AG08396 (cell line): ENCODE measurements at regions not wholly inside any gene's neighbourhood (a gene's known extent, or its start where the extent isn't known, plus 50 kb on each side); places are given as distances from the start of the nearest gene placed in this dataset.
"Not testable (repeated sequence)": the region's sequence is repeated elsewhere in the genome, so short reads cannot be mapped to it uniquely, and the experiment has no call there.

Experiments
- DNase-seq: peaks from one replicate; pipeline ENCODE4 v3.0.0; 2012; ENCODE audit warnings: low spot score, mixed read lengths

DNA sequence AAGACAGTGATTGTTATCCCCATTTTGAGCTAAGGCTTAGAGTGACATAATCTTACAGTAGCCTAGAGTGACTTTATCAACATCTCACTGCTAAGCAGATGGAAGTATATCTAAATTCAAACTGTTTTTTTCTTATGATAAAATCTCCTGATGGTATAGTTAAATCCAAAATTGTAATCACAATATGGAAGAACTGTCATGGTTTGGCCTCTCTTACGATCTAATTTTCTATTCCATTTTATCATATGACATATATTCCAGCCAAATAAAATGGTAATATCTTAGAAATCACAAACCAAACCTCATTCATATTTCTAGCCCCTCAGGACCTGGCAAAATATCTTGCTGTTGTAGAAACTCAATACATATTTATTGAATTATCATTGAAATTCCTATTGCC is 864.7 kb downstream of the SLC6A15 start:
- no peak for DNase-seq

DNA sequence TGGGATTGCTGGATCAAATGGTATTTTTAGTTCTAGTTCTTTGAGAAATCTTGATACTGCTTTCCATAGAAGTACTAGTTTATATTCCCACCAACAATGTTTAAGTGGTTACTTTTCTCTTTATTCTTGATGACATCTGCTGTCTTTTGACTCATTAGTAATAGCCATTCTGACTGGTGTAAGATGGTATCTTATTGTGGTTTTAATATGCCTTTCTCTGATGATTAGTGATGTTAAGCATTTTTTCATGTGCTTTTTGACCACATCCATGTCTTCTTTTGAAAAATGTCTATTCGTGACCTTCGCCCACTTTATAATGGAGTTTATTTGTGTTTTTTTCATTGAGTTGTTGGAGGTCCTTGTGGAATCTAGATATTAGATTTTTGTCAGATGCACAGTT is 865.7 kb downstream of the SLC6A15 start:
- DNase-seq, result no peak

DNA sequence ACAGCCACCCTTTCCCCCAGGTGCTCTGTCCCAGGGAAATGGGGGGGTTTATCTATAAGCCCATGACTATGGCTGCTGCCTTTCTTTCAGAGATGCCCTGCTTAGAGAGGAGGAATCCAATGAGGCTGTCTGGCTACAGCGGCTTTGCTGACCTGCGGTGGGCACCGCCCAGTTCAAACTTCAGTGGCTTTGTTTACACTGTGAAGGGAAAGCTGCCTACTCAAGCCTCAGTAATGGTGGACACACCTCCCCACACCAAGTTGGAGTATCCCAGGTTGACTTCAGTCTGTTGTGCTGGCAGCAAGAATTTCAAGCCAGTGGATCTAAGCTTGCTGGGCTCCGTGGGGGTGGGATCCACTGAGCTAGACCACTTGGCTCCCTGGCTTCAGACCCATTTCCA is 869.2 kb downstream of the SLC6A15 start:
- no peak for DNase-seq

DNA sequence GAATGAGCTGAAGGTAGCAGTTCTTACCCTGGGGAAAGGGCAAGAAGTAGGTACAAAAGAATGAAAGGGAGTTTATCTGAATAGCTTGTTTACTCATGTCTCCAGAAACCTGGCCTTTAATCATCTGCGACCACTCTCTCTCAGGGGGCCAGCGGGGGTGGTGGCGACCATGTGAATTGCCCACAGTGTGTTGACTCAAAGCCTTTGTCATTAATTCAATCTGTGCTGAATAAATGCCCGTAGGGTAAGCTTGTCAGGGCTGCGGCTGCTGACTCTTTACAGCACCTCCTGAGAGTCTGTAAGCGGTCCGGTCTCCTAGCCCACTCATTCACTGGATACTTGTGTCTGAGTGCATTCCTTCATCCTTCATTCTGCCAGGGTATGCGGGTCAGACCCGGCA is 874.4 kb downstream of the SLC6A15 start:
- DNase-seq, result no peak

DNA sequence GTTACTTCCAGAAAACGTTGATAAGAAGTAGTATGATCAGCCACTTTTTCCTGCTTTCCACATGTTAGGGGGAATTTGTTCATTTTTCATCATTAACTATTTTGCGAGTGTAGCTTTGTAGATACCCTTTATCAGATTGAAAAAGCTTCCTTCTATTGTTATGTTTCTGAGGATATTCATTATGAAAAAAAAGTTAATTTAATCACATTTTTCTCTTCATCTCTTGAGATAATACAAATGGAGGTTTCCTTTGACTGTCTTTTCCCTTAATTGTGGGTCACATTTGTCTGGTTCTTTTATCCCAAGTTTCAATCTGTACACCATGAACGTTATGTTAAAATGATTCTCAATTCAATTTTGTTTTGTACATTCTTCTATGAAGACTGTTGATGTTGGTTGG is 875.7 kb downstream of the SLC6A15 start:
- DNase-seq, result no peak

DNA sequence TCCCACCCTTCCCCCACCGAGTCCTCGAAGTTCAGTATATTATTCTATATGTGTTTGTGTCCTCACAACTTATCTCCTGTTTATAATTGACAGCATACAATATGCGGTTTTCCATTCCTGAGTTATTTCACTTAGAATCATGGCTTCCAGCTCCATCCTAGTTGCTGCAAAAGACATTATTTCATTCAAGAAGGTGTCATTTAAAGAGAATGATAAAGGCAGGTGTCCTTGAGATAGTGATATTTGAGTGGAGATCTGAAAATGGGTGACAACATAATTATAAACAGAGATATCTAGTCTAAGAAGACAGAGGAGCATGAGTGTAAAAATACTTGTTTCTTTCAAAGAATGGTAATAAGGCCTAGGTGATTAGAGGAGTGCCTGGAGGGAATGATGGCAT is 876.8 kb downstream of the SLC6A15 start:
- no peak for DNase-seq

DNA sequence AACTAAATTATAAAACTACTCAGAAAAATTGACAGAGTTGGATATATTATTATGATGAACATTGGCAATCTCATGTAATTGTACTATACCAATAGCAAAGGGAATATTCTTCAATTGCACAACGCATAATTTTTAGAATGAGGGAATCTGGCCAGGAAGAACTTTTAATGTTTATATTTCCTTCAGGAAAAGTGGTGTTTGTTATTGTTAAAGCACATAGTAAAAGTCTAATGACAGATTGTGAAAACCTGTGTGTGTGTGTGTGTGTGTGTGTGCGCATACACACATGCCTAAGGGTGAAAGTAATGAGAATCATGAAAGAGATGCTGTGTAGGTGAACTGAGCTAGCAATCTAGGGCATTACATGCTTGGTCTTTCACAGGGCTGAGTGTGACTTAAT is 877.7 kb downstream of the SLC6A15 start:
- DNase-seq, result no peak

DNA sequence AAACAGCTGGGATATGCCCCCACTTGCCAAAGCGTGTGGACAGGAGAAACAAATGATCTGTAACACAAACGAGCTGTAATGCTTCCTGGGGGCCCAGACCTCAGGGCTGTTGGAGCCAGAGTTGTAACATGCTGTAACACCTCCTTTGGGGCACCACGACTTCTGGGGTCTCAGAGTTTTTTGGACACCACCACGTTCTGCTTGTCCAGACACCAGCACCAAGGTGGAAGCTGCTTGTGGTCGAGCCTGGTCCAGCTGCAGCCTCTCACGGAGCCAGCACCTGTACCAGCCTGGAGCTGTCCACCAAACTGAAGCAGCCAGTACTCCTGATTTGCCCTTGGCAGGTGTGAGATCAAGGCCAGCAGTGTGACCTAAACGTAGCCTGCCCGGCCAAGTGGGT is 879.4 kb downstream of the SLC6A15 start:
- DNase-seq, result no peak

DNA sequence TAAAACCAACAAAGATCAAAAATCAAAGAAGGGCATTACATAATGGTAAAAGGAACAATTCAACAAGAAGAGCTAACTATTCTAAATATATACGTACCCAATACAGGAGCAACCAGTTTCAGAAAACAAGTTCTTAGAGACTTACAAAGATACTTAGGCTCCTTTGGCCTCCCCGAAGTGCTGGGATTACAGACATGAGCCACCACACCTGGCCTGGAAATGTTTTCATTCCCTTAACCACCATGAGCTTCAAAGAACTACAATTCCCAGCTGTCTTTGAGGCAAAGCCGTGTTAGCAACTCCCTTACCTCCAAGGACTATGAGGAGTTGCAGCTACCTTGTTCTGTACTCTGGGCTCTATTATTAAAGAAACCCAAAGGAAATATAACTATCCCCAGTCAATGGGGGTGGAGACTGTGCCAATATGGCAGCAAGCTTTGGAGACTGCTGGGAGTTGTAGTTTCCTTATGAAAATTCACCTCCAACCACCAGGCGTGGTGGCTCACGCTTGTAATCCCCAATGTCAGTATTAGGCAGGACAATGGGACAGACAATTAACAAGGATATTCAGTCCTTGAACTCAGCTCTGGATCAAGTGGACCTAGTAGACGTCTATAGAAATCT is 893.9 kb downstream of the SLC6A15 start:
- DNase-seq, result not testable (repeated sequence)

DNA sequence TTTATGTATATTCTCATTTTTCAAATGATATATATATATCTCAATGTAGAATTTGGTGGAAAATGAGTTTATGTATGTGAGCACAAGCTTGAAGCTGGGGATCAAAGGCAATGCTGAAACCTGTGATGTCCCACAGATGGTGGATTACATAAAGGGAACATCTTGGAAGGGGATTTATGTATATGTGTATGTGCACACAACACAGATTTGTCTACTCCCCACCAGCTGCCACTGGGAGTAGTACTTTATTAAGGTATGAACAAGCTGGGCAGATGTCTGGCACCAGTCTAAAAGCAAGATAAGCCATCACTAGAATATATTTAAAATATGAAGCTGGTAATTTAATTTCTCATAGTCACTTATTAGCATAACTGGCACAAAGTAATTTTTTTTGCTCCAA is 895.6 kb downstream of the SLC6A15 start:
- DNase-seq, result no peak

DNA sequence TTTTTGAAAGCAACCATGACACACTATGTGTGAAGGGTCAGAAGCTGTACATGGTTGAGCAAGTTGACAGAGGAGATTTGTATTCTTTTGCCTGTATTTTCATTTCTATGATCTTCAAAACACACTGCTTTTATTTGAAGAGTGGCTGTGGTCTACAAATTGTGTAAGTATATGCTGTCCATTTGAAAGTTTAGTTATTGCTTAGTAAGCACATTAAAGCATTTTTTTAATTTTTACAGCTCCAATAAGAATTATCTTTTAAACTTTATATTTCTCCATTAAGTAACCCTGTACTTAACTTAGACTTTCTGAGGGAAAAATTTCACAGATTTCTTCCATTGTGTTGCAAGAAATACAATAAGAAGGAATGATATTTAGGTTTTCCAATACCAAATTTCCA is 915.2 kb downstream of the SLC6A15 start:
- no peak for DNase-seq

DNA sequence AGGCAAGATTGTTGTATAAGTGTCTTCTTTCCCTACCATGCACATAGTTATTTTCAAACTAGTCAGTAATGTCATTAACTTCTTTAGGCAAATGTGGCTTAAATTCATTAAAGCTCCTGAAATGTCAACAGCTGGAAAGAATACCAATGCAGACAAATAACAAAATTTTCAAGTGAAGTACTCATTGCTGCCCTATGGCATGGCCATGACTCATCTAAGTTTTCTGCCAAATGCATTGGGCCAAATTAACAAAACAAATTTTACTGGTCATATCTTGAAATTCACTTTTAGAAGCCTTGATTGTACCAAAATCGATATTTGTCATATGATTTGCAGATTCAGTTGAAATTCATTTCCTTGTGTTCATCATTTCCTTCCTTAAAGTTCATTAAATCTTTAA is 915.9 kb downstream of the SLC6A15 start:
- DNase-seq, result no peak

DNA sequence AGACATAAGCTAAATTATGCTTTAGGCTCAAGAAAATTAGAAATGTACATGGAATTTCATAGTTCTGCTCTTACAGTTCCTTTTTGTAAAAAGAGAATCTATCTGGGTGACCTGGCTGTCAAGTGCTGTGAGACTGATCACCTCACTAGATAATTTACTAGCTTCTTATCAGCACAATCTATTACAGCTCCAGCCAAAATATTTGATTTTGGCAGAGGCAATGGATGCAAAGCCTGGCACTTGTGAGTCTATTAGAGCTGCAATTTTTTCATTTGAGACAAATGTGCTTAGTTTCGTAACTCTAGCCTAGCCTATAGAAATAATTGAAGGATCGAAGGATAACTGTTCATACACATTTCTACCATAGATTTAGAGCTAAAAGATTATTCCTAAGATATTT is 927.5 kb downstream of the SLC6A15 start:
- no peak for DNase-seq

DNA sequence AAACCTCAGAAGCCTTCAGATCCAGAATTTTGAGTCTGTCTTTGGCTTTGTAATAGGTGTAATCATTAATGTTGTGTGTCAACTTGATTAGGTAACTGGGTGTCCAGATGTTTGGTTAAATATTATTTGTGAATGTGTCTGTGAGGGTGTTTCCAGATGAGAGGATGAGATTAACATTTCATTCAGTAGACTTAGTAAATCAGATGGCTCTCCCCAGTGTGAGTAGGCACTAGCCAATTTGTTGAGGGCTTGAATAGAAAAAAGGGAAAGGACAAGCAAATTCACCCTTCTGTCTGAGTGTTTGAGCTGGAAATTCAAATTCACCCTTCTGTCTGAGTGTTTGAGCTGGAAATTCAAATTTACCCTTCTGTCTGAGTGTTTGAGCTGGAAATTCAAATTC is 932.2 kb downstream of the SLC6A15 start:
- DNase-seq, result no peak

DNA sequence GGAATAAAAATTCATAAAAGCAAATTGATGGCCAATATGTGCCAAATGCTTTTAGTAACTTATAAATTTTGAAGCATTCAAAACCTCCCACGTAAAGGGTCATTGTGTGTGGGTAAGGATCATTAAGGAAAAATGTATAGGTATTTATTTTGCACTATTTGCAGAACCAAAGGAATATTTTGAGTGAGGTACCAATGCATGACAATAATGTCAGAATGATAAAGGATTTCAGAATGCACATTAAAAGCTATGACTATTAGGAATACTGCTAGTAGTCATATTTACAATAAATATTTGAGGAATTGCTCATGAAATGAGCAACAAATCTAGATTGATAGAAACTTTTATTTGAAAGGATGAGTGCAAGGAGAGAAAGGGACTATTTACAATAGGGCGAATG is 932.8 kb downstream of the SLC6A15 start:
- no peak for DNase-seq

DNA sequence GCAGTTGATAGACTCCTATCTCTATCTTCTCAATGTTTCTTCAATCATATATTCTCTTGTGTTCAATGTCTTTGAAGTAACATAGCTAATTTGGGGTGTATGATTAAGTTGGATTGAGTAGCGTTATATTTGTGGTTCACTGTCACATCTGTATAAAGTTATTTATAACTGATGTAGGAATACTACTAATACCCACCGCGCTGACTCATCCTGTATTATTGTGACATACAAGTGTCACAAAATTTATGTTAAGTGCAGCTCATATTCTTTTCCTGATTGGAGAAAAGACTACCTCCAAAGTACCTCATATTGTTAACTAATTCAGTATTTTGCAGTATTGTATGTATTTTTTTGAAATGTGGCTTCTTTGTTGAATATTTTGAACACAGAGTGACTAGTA is 940.8 kb downstream of the SLC6A15 start:
- no peak for DNase-seq

DNA sequence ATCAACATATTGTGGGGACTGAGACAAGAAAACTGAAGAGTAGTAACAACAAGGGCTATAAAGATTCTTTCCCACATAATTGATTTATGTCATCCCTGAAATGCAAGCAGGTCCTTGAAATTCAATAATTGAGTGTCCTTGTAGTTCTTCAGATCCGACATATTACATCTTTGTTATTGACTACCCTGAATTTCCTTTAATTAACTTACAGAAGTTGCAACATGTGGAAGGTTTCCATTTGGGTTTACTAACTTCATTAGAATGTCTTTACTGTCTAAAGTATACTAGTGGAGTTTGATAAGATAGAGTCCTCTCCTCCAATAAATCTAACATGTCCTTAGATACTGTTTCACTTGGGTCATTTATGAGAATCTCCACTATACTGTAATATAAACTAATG is 951.8 kb downstream of the SLC6A15 start:
- DNase-seq, result no peak

DNA sequence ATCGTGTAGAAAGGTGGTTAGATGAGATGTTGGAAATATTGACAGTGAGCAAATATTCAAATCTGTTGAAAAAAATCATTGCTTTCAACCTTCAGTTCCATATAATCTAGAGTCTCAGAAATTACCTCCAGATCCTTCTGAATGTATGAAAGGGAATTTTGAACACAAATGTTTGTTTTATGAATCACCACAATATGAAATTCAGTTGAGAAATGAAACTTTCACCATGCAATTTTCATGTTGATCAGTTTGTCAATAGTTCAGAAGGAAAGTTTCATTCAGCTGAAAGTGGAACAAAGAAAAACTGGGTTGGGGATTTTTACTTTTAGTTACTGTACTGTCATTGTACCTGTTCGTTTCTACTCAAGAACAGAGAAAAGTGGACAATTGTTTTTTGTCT is 953.6 kb downstream of the SLC6A15 start:
- no peak for DNase-seq

DNA sequence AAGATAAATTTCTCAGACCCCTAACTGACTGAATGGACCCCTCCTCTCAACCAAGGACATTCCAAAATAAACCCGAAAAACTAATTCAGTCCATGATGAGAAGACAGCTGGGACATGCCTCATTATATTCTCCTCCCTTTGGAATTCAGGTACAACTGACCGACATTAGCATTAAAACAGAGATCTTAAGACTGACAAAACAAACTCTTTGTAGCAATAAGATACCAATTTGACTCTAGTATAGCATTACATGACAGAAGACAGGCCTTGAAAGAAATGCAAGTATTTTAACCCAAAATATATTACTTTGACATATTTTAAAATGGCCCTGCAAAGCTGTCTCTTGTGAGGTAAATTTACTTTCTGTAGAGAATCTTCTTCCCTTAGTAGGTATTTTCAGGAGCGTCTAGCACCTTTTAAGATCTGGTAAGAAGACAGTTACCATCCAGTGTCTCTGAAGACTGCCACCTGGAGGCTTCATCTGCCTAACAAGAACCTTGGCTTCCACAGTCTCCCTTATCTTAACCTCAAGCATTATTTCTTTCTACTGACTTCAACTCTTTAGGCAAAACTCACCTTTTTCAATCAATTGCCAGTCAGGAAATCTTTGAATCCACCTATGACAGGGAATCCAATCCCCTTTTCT is 957.5 kb downstream of the SLC6A15 start:
- no peak for DNase-seq

DNA sequence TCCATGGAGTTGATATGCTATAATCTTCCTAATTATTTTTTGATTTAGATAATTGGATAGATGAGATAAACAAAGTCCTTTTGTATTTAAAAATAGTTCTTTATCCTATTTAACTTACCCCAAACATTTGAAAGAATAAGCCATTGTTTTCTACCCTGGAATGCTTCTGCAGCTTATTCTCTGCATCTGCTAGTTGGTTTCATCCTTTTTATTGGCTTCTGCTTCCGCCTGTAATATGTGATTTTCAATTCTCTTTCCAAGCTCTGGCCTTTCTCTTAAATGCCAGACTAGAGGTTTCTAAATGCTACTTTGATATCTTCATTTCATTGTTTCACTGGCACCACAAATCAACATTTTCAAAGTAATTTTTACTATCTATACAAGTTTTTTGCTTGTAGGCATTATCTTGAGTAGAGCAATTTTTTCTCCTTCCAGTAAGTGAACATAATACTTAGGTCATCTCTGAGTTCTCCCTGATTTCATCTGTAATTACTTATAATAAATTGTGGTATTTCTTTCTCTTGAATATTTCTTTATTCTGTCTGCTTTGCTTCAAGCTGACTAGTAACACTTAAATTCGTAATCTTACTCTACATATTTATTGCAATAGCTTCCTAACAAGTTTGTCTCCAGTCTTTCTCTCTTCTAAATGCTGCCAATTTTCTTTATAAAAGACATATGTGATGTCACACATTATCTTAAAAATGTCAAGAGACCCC is 958.4 kb downstream of the SLC6A15 start:
- DNase-seq, result no peak

DNA sequence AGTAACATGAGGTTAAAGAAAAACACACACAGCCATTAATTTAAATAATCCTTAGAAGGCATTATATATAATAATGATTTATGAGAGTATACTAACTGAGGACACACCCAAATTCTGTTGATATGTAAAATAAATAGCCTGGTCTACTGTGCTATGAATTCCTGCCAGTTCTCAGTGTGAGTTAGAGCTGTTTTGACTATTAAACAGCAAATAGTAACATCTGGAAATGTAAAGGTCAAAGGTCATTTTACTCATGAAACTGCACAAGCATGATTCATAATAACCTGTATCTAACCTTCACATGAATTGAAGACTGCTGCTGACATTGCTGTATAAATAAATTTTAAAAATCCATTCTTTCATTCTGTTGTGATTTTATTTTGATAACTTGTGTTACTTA is 966.7 kb downstream of the SLC6A15 start:
- no peak for DNase-seq

DNA sequence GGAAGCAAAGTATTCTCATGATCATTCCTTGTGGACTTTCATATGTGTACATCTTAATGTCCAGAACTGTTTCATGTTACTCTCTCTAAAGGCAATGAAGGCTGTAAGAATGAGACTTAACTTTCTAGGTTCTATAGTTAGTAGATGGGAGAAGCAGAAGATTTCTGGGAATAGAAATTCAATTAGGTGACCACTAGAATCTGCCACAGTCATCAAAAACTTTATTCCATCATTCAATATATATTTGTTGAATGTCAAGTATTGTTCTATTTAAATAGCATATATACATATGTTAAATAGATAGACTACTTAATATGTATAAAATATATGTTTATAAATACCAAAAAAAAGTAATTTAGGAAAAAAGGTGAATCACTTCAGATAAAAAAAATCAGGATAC is 972.9 kb downstream of the SLC6A15 start:
- DNase-seq, result no peak

DNA sequence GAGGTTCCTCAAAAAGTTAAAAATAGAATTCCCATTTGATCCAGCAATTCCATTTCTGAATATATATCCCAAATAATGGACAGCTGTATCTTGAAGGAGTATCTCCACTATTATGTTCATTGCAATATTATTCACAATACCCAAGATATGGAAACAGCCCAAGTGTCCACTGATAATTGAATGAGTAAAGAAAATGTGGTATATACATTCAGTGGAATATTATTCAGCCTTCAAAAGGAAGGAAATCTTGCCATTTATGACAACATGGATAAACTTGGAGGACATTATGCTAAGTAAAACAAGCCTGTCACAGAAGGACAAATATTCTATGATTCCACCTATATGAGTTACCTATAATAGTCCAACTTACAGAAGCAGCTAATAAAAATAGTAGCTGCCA is 979.0 kb downstream of the SLC6A15 start:
- no peak for DNase-seq

DNA sequence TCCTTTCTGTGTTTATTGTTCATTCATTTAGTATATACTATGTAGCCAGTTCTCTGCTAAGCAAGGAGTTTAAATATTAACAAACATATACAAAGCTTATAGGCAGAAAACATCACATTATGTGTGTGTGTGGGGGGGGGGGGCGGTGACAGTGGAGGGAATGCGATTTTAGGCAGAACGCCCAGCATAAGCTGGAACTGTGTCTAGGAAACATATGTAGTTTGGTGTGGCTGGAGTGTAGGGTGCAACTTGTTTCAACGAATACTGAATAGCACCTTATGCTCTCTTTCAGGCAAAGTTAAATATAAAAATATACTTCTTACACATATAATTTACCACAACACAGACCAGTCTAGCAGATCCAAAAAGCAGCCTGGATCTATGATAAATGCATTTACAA is 980.6 kb downstream of the SLC6A15 start:
- no peak for DNase-seq
